GM12872 (cell line): ENCODE measurements at regions not wholly inside any gene's neighbourhood (a gene's known extent, or its start where the extent isn't known, plus 50 kb on each side); places are given as distances from the start of the nearest gene placed in this dataset.

ENCODE experiments used
- CTCF ChIP-seq: IDR thresholded peaks from 3 replicates; pipeline ENCODE4 v1.5.1; 2011; ENCODE audit warnings: low read depth, mild to moderate bottlenecking, low read length, moderate library complexity; ENCODE audit not compliant: insufficient read depth

- no peak for TF ChIP-seq CTCF
Observed at GRCh38 chr6:145309842-145310535, 425.3 kb downstream of the EPM2A start.

- TF ChIP-seq CTCF, result no peak
Observed at GRCh38 chr6:145312481-145312880, 422.8 kb downstream of the EPM2A start.

GRCh38 chr6:145313041-145313855 lies 422.1 kb downstream of the EPM2A start:
- TF ChIP-seq CTCF, result no peak

- no peak for TF ChIP-seq CTCF
Observed at GRCh38 chr6:145315982-145316600, 419.2 kb downstream of the EPM2A start.

GRCh38 chr6:145318952-145319351 lies 416.4 kb downstream of the EPM2A start:
- no peak for TF ChIP-seq CTCF

- no peak for TF ChIP-seq CTCF
Observed at GRCh38 chr6:145319605-145320004, 415.7 kb downstream of the EPM2A start.

GRCh38 chr6:145323646-145324045 lies 411.7 kb downstream of the EPM2A start:
- TF ChIP-seq CTCF, result no peak
